IMR-90 (cell line): ENCODE measurements at regions not wholly inside any gene's neighbourhood (a gene's known extent, or its start where the extent isn't known, plus 50 kb on each side); places are given as distances from the start of the nearest gene placed in this dataset.

Experiments
- CTCF ChIP-seq: conservative IDR thresholded peaks from 2 replicates; pipeline ENCODE4 v1.5.1; 2012; ENCODE audit warnings: mild to moderate bottlenecking, low read depth, low read length, improper control_type of control experiment
- POLR2A ChIP-seq: IDR thresholded peaks from 2 replicates; pipeline ENCODE4 v1.6.1; 2012; ENCODE audit warnings: mild to moderate bottlenecking, low read depth, low read length

GRCh38 chr6:8170245-8170644 is 67.9 kb upstream of the EEF1E1 start:
- no peak for TF ChIP-seq POLR2A
- no peak for TF ChIP-seq CTCF
